PC-3 (cell line): ENCODE measurements at regions not wholly inside any gene's neighbourhood (a gene's known extent, or its start where the extent isn't known, plus 50 kb on each side); places are given as distances from the start of the nearest gene placed in this dataset.

ENCODE experiments used
- ATAC-seq: fragments of 200-7000 bp; cut with Tn5 transposase; 2 replicates; pipeline ENCODE4 v1.9.1; 2020; ENCODE audit warnings: mild to moderate bottlenecking, moderate library complexity
- BruUV-seq: library from RNA; stranded (reverse); fragments of 400-500 nt; replicated peaks from 2 replicates; lab custom pipeline; 2021; lab: Mats Ljungman, UMichigan
- CTCF ChIA-PET: fragments of 300-600 bp; sonication (Branson Sonifier 250); formaldehyde crosslinking; loops from one replicate; lab custom pipeline; 2022; ENCODE audit warnings: antibody characterized with exemption; lab: Charles Lee
- POLR2A ChIA-PET: fragments of 300-600 bp; sonication (Branson Sonifier 250); formaldehyde crosslinking; loops from one replicate; lab custom pipeline; 2022; ENCODE audit warnings: antibody characterized with exemption; ENCODE audit not compliant: unreplicated experiment; lab: Charles Lee
- DNase-seq: peaks from one replicate; pipeline ENCODE4 v3.0.0-alpha.2; 2015
- H2AFZ ChIP-seq: fragments of 300-600 bp; sonication (generic); 2 replicates; pipeline ENCODE4 v1.6.0; 2016; ENCODE audit warnings: antibody characterized with exemption, low read length
- H3F3A ChIP-seq: fragments of 300-600 bp; sonication (generic); one replicate; pipeline ENCODE4 v1.6.0; 2017; ENCODE audit warnings: antibody characterized with exemption, low read length, control low read depth, mild to moderate bottlenecking; ENCODE audit not compliant: unreplicated experiment
- H3K27ac ChIP-seq: fragments of 300-600 bp; sonication (generic); 2 replicates; pipeline ENCODE4 v1.5.1; 2016; ENCODE audit warnings: mild to moderate bottlenecking, low read length
- H3K27me3 ChIP-seq: fragments of 300-600 bp; sonication (generic); 2 replicates; pipeline ENCODE4 v1.6.1; 2016; ENCODE audit warnings: low read length, mixed read lengths
- H3K36me3 ChIP-seq: fragments of 300-600 bp; sonication (generic); 2 replicates; pipeline ENCODE4 v1.6.1; 2016; ENCODE audit warnings: low read depth, mixed run types, low read length, mixed read lengths
- H3K4me1 ChIP-seq: fragments of 300-600 bp; sonication (generic); 2 replicates; pipeline ENCODE4 v1.5.1; 2016; ENCODE audit warnings: low read length; ENCODE audit not compliant: insufficient read depth
- H3K4me2 ChIP-seq: fragments of 300-600 bp; sonication (generic); 2 replicates; pipeline ENCODE4 v1.6.0; 2016; ENCODE audit warnings: low read length
- H3K4me3 ChIP-seq: fragments of 300-600 bp; sonication (generic); 2 replicates; pipeline ENCODE4 v1.5.1; 2016; ENCODE audit warnings: mild to moderate bottlenecking, low read length, mixed read lengths
- H3K79me2 ChIP-seq: fragments of 300-600 bp; sonication (generic); 2 replicates; pipeline ENCODE4 v1.6.1; 2017; ENCODE audit warnings: low read length, mixed read lengths
- H3K9ac ChIP-seq: fragments of 300-600 bp; sonication (generic); 2 replicates; pipeline ENCODE4 v1.6.0; 2016; ENCODE audit warnings: mild to moderate bottlenecking, low read length
- H3K9me2 ChIP-seq: fragments of 300-600 bp; sonication (generic); replicated peaks from 2 replicates; pipeline ENCODE4 v1.6.1; 2016; ENCODE audit warnings: mixed run types, low read length, mixed read lengths
- H3K9me3 ChIP-seq: fragments of 300-600 bp; sonication (generic); 2 replicates; pipeline ENCODE4 v1.6.1; 2016; ENCODE audit warnings: low read length, mixed read lengths
- H4K20me1 ChIP-seq: fragments of 300-600 bp; sonication (generic); 2 replicates; pipeline ENCODE4 v1.6.1; 2016; ENCODE audit warnings: low read length, mixed read lengths
- EZH2 ChIP-seq: fragments of 300-600 bp; sonication (generic); IDR thresholded peaks from one replicate; pipeline ENCODE4 v1.6.1; 2017; ENCODE audit warnings: antibody characterized with exemption, mild to moderate bottlenecking, low read length; ENCODE audit not compliant: unreplicated experiment
- EZH2phosphoT487 ChIP-seq: fragments of 300-600 bp; sonication (generic); IDR thresholded peaks from 2 replicates; pipeline ENCODE4 v1.6.1; 2018; ENCODE audit warnings: mild to moderate bottlenecking, antibody characterized with exemption, low read length, borderline replicate concordance
- intact Hi-C: fragments of 100-400 bp; cut with micrococcal nuclease; formaldehyde crosslinking; loops from 2 replicates; pipeline ENCODE4 v1.9.0; 2023
- TF ChIP-seq, protein P1 (sequence below): fragments of 300-600 bp; sonication (generic); conservative IDR thresholded peaks from 2 replicates; pipeline ENCODE4 v1.5.1; 2017; ENCODE audit warnings: antibody characterized with exemption, low read depth, mild to moderate bottlenecking, low read length

DNA sequence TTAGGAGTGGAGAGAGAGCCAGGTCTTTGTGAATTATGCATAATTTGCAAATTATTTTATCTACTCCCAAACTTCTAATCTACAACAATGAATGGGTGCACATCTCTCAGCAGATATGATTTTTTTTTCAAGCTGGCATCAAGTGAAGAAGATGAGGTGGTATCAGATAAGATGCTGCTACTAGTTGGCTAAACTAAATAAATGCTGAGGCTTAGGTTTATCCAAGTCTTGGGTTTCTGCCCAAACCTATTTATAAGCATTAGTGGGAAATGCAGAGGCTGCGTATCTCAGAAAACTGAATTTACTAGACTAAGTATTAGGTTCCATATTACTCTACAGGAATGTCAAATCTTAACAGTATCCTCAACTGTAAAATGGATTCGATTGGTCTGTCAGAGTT is 703.0 kb upstream of the CELF2 start:
- ATAC-seq (no peak), DNase-seq (no peak)
- BruUV-seq = no TSS peak
- Histone ChIP-seq H3K4me1 (no peaks in the 10 kb centered on the region), H3K9me3 (no peaks in the 10 kb centered on the region), H3K27me3 (no peaks in the 10 kb centered on the region), H2AFZ (no peak overlapping the region), H3K9ac (no peak overlapping the region), H3K4me3 (no peak overlapping the region), H3F3A (no peaks in the 10 kb centered on the region), H4K20me1 (no peaks in the 10 kb centered on the region), H3K4me2 (no peak overlapping the region), H3K79me2 (no peaks in the 10 kb centered on the region), H3K9me2 (no peaks in the 10 kb centered on the region), H3K27ac (no peak overlapping the region), H3K36me3 (no peaks in the 10 kb centered on the region)
- intact Hi-C loops = no loop called here
- no peak for TF ChIP-seq EZH2phosphoT487
- TF ChIP-seq EZH2 = no peak
- TF ChIP-seq, protein P1, sequence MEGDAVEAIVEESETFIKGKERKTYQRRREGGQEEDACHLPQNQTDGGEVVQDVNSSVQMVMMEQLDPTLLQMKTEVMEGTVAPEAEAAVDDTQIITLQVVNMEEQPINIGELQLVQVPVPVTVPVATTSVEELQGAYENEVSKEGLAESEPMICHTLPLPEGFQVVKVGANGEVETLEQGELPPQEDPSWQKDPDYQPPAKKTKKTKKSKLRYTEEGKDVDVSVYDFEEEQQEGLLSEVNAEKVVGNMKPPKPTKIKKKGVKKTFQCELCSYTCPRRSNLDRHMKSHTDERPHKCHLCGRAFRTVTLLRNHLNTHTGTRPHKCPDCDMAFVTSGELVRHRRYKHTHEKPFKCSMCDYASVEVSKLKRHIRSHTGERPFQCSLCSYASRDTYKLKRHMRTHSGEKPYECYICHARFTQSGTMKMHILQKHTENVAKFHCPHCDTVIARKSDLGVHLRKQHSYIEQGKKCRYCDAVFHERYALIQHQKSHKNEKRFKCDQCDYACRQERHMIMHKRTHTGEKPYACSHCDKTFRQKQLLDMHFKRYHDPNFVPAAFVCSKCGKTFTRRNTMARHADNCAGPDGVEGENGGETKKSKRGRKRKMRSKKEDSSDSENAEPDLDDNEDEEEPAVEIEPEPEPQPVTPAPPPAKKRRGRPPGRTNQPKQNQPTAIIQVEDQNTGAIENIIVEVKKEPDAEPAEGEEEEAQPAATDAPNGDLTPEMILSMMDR = no peak
- ChIA-PET POLR2A (no interaction called here), CTCF (no interaction called here)

DNA sequence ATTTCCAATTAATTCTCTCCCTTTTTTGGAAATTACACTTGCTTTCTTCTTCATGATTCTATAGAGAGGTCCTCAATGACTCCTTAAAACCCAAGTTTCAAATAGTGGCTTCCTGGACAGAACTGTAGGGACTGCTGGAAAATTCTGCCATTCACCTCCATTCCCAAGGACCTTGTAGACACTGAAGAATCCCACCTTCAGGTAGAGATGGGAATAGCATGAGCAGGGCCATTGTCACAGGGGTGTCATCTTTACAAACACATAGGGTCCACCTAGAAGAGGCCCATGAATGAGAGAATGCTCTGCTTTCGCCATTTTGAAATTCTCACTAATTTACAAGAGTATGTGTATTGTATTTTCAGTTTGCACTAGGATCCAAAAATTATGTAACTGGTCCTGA is 701.7 kb upstream of the CELF2 start:
- TF ChIP-seq, protein P1 = no peak
- TF ChIP-seq EZH2 = no peak
- no peak for TF ChIP-seq EZH2phosphoT487
- no peak for DNase-seq
- H4K20me1 ChIP-seq = no peaks in the 10 kb centered on the region
- H3K4me3 ChIP-seq = no peak overlapping the region
- no peak overlapping the region for H3K4me2 ChIP-seq
- no peaks in the 10 kb centered on the region for H3K79me2 ChIP-seq
- no peak overlapping the region for H2AFZ ChIP-seq
- no peak for ATAC-seq
- no TSS peak for BruUV-seq
- H3K4me1 ChIP-seq = no peaks in the 10 kb centered on the region
- POLR2A ChIA-PET = no interaction called here
- no peaks in the 10 kb centered on the region for H3F3A ChIP-seq
- H3K36me3 ChIP-seq = no peaks in the 10 kb centered on the region
- H3K27ac ChIP-seq = no peak overlapping the region
- H3K27me3 ChIP-seq = no peaks in the 10 kb centered on the region
- H3K9me3 ChIP-seq = no peaks in the 10 kb centered on the region
- CTCF ChIA-PET = no interaction called here
- intact Hi-C loops = no loop called here
- no peaks in the 10 kb centered on the region for H3K9me2 ChIP-seq
- H3K9ac ChIP-seq = no peak overlapping the region

DNA sequence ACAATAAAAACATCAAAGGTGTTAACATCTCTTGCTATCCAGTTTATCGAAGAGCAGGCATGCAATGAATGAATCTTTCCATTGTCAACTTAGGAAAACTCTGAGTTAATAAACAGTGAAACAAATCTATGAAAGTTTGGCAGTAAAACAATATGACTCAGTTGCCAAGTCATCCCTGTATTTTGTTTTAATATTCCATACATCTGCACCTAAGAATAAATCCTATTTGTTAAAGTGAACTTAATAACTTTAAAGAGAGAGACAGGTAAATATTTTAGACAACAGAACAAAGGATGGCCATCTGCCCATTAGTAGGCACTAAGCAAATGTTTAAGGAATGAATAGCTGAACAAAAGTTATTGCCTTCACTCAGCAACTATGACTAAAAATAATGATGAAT is 700.5 kb upstream of the CELF2 start:
- Histone ChIP-seq H3K4me2 (no peak overlapping the region), H3K9ac (no peak overlapping the region), H3K79me2 (no peaks in the 10 kb centered on the region), H3K4me1 (no peaks in the 10 kb centered on the region), H3K9me3 (no peaks in the 10 kb centered on the region), H3K27me3 (no peaks in the 10 kb centered on the region), H3K9me2 (no peaks in the 10 kb centered on the region), H4K20me1 (no peaks in the 10 kb centered on the region), H3K27ac (no peak overlapping the region), H3K4me3 (no peak overlapping the region), H3F3A (no peaks in the 10 kb centered on the region), H3K36me3 (no peaks in the 10 kb centered on the region), H2AFZ (no peak overlapping the region)
- BruUV-seq = no TSS peak
- ChIA-PET POLR2A (no interaction called here), CTCF (no interaction called here)
- DNase-seq (no peak), ATAC-seq (no peak)
- TF ChIP-seq, protein P1 = no peak
- TF ChIP-seq EZH2 = no peak
- TF ChIP-seq EZH2phosphoT487 = no peak
- intact Hi-C loops = no loop called here
